Esophagus squamous epithelium (tissue), 4 donors: ENCODE measurements at regions not wholly inside any gene's neighbourhood (a gene's known extent, or its start where the extent isn't known, plus 50 kb on each side); places are given as distances from the start of the nearest gene placed in this dataset.

Experiments
- POLR2A ChIP-seq, 4 donors: fragments of 450-650 bp; IDR thresholded peaks; one replicate each; pipeline ENCODE4 v1.6.1; 2017; ENCODE audit warnings: antibody characterized with exemption in 4 of 4, mild to moderate bottlenecking in 4 of 4, moderate library complexity in 3 of 4
- TF ChIP-seq, protein P1 (sequence below), 6 experiments: fragments of 450-650 bp in 4 of 6; fragments of 200-600 bp in 2 of 6; sonication (generic) in 2 of 6; IDR thresholded peaks; one replicate each; pipeline ENCODE4 v1.5.1; 2016 to 2019; ENCODE audit warnings: antibody characterized with exemption in 6 of 6, mild to moderate bottlenecking in 4 of 6, moderate library complexity in 4 of 6

DNA sequence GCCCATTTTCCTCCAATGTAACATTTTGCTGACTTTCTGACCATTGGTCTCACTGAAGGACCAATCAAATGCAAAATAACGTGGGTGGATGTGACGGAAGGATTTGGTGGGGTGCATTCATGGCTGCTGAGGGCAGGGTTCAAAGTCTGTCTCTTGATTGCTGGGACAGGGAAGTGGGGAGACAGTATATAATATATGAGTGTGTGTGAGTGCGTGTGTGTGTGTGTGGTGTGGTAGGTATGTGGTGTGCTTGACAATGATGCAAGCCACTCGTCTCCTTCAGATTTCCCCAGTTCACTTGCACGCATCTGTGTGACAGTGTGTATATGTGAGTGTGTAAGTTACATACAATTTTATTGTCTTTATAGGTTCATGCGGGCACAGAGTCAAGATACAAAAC, 477.3 kb downstream of the DIRAS2 start:
- no peak for TF ChIP-seq POLR2A (IDR thresholded peaks at IDR 0.05)
- TF ChIP-seq, protein P1, sequence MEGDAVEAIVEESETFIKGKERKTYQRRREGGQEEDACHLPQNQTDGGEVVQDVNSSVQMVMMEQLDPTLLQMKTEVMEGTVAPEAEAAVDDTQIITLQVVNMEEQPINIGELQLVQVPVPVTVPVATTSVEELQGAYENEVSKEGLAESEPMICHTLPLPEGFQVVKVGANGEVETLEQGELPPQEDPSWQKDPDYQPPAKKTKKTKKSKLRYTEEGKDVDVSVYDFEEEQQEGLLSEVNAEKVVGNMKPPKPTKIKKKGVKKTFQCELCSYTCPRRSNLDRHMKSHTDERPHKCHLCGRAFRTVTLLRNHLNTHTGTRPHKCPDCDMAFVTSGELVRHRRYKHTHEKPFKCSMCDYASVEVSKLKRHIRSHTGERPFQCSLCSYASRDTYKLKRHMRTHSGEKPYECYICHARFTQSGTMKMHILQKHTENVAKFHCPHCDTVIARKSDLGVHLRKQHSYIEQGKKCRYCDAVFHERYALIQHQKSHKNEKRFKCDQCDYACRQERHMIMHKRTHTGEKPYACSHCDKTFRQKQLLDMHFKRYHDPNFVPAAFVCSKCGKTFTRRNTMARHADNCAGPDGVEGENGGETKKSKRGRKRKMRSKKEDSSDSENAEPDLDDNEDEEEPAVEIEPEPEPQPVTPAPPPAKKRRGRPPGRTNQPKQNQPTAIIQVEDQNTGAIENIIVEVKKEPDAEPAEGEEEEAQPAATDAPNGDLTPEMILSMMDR (IDR thresholded peaks at IDR 0.05): no peak
